B cell (primary cell): ENCODE measurements at regions not wholly inside any gene's neighbourhood (a gene's known extent, or its start where the extent isn't known, plus 50 kb on each side); places are given as distances from the start of the nearest gene placed in this dataset.

Source experiments
- EZH2 ChIP-seq: IDR thresholded peaks from 2 replicates; pipeline ENCODE4 v1.6.1; 2012; ENCODE audit warnings: borderline replicate concordance, low read depth, mild to moderate bottlenecking, moderate library complexity, low read length; ENCODE audit not compliant: insufficient read depth, poor library complexity, severe bottlenecking
- TF ChIP-seq, protein P1 (sequence below): fragments of 200-600 bp; IDR thresholded peaks from one replicate; pipeline ENCODE4 v1.8.0; 2022; ENCODE audit warnings: antibody characterized with exemption, mild to moderate bottlenecking

DNA sequence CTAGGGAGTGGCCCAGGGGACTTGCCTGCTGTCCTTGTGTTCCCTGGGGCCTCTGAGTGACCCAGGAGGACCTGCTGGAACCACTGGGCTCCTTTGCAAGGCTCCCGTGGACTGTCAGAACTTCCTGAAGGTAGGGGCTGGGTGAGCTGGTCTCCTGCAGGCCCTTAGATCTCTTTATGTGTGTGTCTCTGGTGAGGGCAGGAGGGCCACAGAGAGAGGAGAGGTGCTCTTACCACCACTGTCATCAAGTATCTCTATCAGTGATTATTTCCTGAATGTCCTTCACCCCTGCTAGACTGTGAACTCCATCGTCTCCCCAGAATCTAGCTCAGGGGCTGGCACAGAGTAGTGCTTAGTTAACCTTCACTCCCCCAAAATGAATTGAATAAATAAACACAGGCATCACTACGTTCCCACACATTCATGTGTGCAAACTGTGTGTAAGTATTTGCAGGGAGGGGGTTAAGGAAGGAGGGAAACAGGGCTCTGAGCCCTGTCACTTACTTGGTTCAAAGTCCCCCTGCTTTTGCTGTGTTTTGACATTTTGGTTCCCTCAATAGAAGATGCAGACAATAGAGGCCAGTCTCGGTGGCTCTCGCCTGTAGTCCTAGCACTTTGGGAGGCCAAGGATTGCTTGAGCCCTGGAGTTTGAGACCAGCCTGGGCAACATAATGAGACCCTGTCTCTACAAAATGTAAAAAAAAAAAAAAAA, 100.8 kb upstream of the HAAO start:
- TF ChIP-seq, protein P1, sequence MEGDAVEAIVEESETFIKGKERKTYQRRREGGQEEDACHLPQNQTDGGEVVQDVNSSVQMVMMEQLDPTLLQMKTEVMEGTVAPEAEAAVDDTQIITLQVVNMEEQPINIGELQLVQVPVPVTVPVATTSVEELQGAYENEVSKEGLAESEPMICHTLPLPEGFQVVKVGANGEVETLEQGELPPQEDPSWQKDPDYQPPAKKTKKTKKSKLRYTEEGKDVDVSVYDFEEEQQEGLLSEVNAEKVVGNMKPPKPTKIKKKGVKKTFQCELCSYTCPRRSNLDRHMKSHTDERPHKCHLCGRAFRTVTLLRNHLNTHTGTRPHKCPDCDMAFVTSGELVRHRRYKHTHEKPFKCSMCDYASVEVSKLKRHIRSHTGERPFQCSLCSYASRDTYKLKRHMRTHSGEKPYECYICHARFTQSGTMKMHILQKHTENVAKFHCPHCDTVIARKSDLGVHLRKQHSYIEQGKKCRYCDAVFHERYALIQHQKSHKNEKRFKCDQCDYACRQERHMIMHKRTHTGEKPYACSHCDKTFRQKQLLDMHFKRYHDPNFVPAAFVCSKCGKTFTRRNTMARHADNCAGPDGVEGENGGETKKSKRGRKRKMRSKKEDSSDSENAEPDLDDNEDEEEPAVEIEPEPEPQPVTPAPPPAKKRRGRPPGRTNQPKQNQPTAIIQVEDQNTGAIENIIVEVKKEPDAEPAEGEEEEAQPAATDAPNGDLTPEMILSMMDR: no peak
- TF ChIP-seq EZH2: no peak
